Nephron progenitor cell (in vitro differentiated cells): ENCODE measurements at regions not wholly inside any gene's neighbourhood (a gene's known extent, or its start where the extent isn't known, plus 50 kb on each side); places are given as distances from the start of the nearest gene placed in this dataset.

ENCODE experiments used
- DNase-seq: peaks from one replicate; pipeline ENCODE4 v3.0.0; 2021
- H3K27ac Mint-ChIP-seq: 2 replicates; pipeline ENCODE4 v1.8.0; 2021; ENCODE audit warnings: mild to moderate bottlenecking, moderate library complexity, mixed read lengths
- H3K27me3 Mint-ChIP-seq: 2 replicates; pipeline ENCODE4 v1.8.0; 2021; ENCODE audit warnings: mild to moderate bottlenecking, low read depth, mixed read lengths; ENCODE audit not compliant: poor library complexity
- H3K36me3 Mint-ChIP-seq: 2 replicates; pipeline ENCODE4 v1.8.0; 2021; ENCODE audit warnings: low read depth, mixed read lengths
- H3K4me1 Mint-ChIP-seq: 2 replicates; pipeline ENCODE4 v1.8.0; 2021; ENCODE audit warnings: mixed read lengths
- H3K4me3 Mint-ChIP-seq: 2 replicates; pipeline ENCODE4 v1.8.0; 2021; ENCODE audit warnings: mild to moderate bottlenecking, moderate library complexity, mixed read lengths
- H3K9me3 Mint-ChIP-seq: 2 replicates; pipeline ENCODE4 v1.8.0; 2021; ENCODE audit warnings: mild to moderate bottlenecking, moderate library complexity, mixed read lengths
- TF ChIP-seq, protein P1 (sequence below): fragments of 200-600 bp; sonication (generic); IDR thresholded peaks from 2 replicates; pipeline ENCODE4 v1.5.0; 2021; ENCODE audit warnings: antibody characterized with exemption

GRCh38 chr18:41324020-41324791 is 630.8 kb upstream of the PIK3C3 start:
- DNase-seq, result no peak
- peaks cover 7% of the 10 kb centered on the region for H3K36me3 Mint-ChIP-seq
- TF ChIP-seq, protein P1, sequence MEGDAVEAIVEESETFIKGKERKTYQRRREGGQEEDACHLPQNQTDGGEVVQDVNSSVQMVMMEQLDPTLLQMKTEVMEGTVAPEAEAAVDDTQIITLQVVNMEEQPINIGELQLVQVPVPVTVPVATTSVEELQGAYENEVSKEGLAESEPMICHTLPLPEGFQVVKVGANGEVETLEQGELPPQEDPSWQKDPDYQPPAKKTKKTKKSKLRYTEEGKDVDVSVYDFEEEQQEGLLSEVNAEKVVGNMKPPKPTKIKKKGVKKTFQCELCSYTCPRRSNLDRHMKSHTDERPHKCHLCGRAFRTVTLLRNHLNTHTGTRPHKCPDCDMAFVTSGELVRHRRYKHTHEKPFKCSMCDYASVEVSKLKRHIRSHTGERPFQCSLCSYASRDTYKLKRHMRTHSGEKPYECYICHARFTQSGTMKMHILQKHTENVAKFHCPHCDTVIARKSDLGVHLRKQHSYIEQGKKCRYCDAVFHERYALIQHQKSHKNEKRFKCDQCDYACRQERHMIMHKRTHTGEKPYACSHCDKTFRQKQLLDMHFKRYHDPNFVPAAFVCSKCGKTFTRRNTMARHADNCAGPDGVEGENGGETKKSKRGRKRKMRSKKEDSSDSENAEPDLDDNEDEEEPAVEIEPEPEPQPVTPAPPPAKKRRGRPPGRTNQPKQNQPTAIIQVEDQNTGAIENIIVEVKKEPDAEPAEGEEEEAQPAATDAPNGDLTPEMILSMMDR, result no peak
- H3K4me3 Mint-ChIP-seq, result no peak overlapping the region
- H3K9me3 Mint-ChIP-seq, result peaks cover 12% of the 10 kb centered on the region
- H3K4me1 Mint-ChIP-seq, result no peaks in the 10 kb centered on the region
- H3K27me3 Mint-ChIP-seq, result no peaks in the 10 kb centered on the region
- no peak overlapping the region for H3K27ac Mint-ChIP-seq

DNA sequence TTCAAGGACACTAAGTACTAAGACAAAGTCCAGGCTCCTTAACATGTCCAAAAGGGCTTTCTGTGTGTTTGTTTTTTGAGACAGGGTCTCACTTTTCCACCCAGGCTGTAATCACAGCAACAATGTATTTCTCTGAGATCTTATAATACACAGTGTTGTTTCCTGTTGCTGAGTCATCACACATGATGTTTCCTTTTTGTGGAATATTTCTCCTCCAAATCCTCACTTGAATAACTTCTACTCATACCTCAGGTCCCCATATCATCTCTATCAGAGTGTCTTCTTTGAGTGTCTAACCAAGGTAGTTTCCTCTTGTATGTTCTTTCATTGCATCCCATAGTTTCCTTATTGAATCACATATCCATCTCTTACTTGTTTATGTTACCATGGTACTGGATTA is 632.0 kb upstream of the PIK3C3 start:
- DNase-seq, result no peak
- H3K4me3 Mint-ChIP-seq, result no peak overlapping the region

GRCh38 chr18:41320100-41320499 is 634.9 kb upstream of the PIK3C3 start:
- Mint-ChIP-seq H3K36me3 (peaks cover 17% of the 10 kb centered on the region), H3K4me1 (no peaks in the 10 kb centered on the region), H3K9me3 (peaks cover 17% of the 10 kb centered on the region), H3K27ac (no peak overlapping the region), H3K27me3 (no peaks in the 10 kb centered on the region), H3K4me3 (no peak overlapping the region)
- no peak for DNase-seq
- TF ChIP-seq, protein P1, result no peak

More for the DNA sequence above, 632.0 kb upstream of the PIK3C3 start:
- TF ChIP-seq, protein P1, result no peak
- Mint-ChIP-seq H3K27ac (no peak overlapping the region), H3K36me3 (peaks cover 7% of the 10 kb centered on the region), H3K27me3 (no peaks in the 10 kb centered on the region), H3K4me1 (no peaks in the 10 kb centered on the region), H3K9me3 (peaks cover 10% of the 10 kb centered on the region)

GRCh38 chr18:41315134-41315533 is 639.9 kb upstream of the PIK3C3 start:
- H3K27me3 Mint-ChIP-seq, result no peaks in the 10 kb centered on the region
- no peak overlapping the region for H3K4me3 Mint-ChIP-seq
- peaks cover 27% of the 10 kb centered on the region for H3K9me3 Mint-ChIP-seq
- TF ChIP-seq, protein P1, result no peak
- peaks cover 25% of the 10 kb centered on the region for H3K36me3 Mint-ChIP-seq
- H3K27ac Mint-ChIP-seq, result no peak overlapping the region
- no peaks in the 10 kb centered on the region for H3K4me1 Mint-ChIP-seq
- no peak for DNase-seq

- TF ChIP-seq, protein P1, result no peak
- Mint-ChIP-seq H3K4me1 (no peaks in the 10 kb centered on the region), H3K27me3 (peaks cover 4% of the 10 kb centered on the region), H3K4me3 (no peak overlapping the region), H3K9me3 (peaks cover 25% of the 10 kb centered on the region), H3K36me3 (peaks cover 23% of the 10 kb centered on the region), H3K27ac (no peak overlapping the region)
- no peak for DNase-seq
Observed at GRCh38 chr18:41311571-41312547, 643.2 kb upstream of the PIK3C3 start.
